ENCODE measurements at regions not wholly inside any gene's neighbourhood (a gene's known extent, or its start where the extent isn't known, plus 50 kb on each side); places are given as distances from the start of the nearest gene placed in this dataset.

DNA sequence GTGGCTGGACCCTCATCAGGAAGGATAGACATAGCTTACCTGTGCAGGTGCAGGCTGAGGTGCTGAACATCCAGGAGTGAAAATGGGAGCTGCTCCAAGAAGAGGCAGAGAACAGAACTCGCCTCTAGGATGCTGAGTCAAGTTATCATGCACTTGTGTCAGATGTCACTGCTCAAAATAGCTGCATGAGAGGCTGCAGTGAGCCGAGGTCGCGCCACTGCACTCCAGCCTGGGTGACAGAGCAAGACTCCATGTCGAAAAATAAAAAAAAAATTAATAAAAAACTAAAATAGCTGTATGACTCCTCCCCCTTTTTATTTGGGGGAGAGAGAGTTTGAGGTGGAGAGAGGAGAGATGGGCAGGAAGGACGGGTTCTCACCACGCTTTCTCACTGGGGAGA lies 148.8 kb downstream of the FOXL1 start:
- Histone ChIP-seq H3K27ac (ENCODE audit: low read length, poor library complexity, severe bottlenecking) (no peak overlapping the region), H3K4me1 (ENCODE audit: control insufficient read depth, insufficient read depth, low read depth, low read length) (no peaks in the 10 kb centered on the region), H2BK120ac (ENCODE audit: low read depth, low read length) (no peak overlapping the region), H3K9ac (ENCODE audit: low read length) (no peak overlapping the region), H3K4ac (ENCODE audit: low read depth in 1 of 2, low read length in 2 of 2) (no peak overlapping the region), H2AFZ (ENCODE audit: low read depth, low read length) (no peak overlapping the region), H3K36me3 (ENCODE audit: control insufficient read depth in 1 of 2, insufficient read depth in 2 of 2, low read depth in 1 of 2, low read length in 2 of 2) (no peaks in the 10 kb centered on the region), H2BK5ac (ENCODE audit: low read depth, low read length, poor library complexity, severe bottlenecking) (no peak overlapping the region), H3K18ac (ENCODE audit: low read depth in 1 of 2, low read length in 2 of 2) (no peak overlapping the region), H2BK15ac (ENCODE audit: low read depth, poor library complexity, severe bottlenecking) (no peak overlapping the region), H3K23ac (ENCODE audit: low read length in 2 of 2) (no peak overlapping the region), H4K8ac (ENCODE audit: low read length) (no peak overlapping the region), H2BK12ac (ENCODE audit: low read length in 2 of 2) (no peak overlapping the region), H3K4me2 (ENCODE audit: low read length, poor library complexity, severe bottlenecking) (no peak overlapping the region), H3K14ac (ENCODE audit: low read length in 2 of 2) (no peak overlapping the region), H3K27me3 (ENCODE audit: control insufficient read depth in 1 of 2, insufficient read depth in 1 of 2, low read length in 2 of 2) (peaks cover 3 to 75% of the 10 kb centered on the region in 2 experiments), H3K79me1 (replicated peaks; ENCODE audit: low read length, poor library complexity, severe bottlenecking) (no peaks in the 10 kb centered on the region), H3K4me3 (ENCODE audit: insufficient read depth in 1 of 2, low read depth in 1 of 2, low read length in 2 of 2) (no peak overlapping the region), H2AK5ac (ENCODE audit: low read length, severe bottlenecking) (no peak overlapping the region), H4K91ac (ENCODE audit: low read length) (no peak overlapping the region), H3K9me3 (ENCODE audit: control insufficient read depth, low read length) (peaks cover 6% of the 10 kb centered on the region)
- no peak for DNase-seq
- WGBS, result 90% methylated on average over 6 of the region's 7 CpGs

GRCh38 chr16:86727632-86728031 lies 149.3 kb downstream of the FOXL1 start:
- Histone ChIP-seq H3K9me3 (ENCODE audit: control insufficient read depth, low read length) (peaks cover 6% of the 10 kb centered on the region), H3K14ac (ENCODE audit: low read length in 2 of 2) (no peak overlapping the region), H4K8ac (ENCODE audit: low read length) (no peak overlapping the region), H2BK5ac (ENCODE audit: low read depth, low read length, poor library complexity, severe bottlenecking) (peak overlapping the region; percentile 22), H2AK5ac (ENCODE audit: low read length, severe bottlenecking) (no peak overlapping the region), H3K4me1 (ENCODE audit: control insufficient read depth, insufficient read depth, low read depth, low read length) (peaks cover 1% of the 10 kb centered on the region), H3K27ac (ENCODE audit: low read length, poor library complexity, severe bottlenecking) (no peak overlapping the region), H4K91ac (ENCODE audit: low read length) (no peak overlapping the region), H3K4me3 (ENCODE audit: insufficient read depth in 1 of 2, low read depth in 1 of 2, low read length in 2 of 2) (no peak overlapping the region), H2BK12ac (ENCODE audit: low read length in 2 of 2) (no peak overlapping the region), H3K9ac (ENCODE audit: low read length) (no peak overlapping the region), H3K4ac (ENCODE audit: low read depth in 1 of 2, low read length in 2 of 2) (no peak overlapping the region), H3K36me3 (ENCODE audit: control insufficient read depth in 1 of 2, insufficient read depth in 2 of 2, low read depth in 1 of 2, low read length in 2 of 2) (no peaks in the 10 kb centered on the region), H3K27me3 (ENCODE audit: control insufficient read depth in 1 of 2, insufficient read depth in 1 of 2, low read length in 2 of 2) (peaks cover 3 to 80% of the 10 kb centered on the region in 2 experiments), H2BK120ac (ENCODE audit: low read depth, low read length) (no peak overlapping the region), H3K23ac (ENCODE audit: low read length in 2 of 2) (no peak overlapping the region), H3K79me1 (replicated peaks; ENCODE audit: low read length, poor library complexity, severe bottlenecking) (no peaks in the 10 kb centered on the region), H2AFZ (ENCODE audit: low read depth, low read length) (no peak overlapping the region), H2BK15ac (ENCODE audit: low read depth, poor library complexity, severe bottlenecking) (no peak overlapping the region), H3K18ac (ENCODE audit: low read depth in 1 of 2, low read length in 2 of 2) (no peak overlapping the region), H3K4me2 (ENCODE audit: low read length, poor library complexity, severe bottlenecking) (no peak overlapping the region)
- no peak for DNase-seq
- 88% methylated on average over 4 of the region's 4 CpGs for WGBS

- Histone ChIP-seq H3K4me1 (ENCODE audit: control insufficient read depth, insufficient read depth, low read depth, low read length) (peaks cover 15% of the 10 kb centered on the region), H3K9me3 (ENCODE audit: control insufficient read depth, low read length) (peaks cover 6% of the 10 kb centered on the region), H3K79me1 (replicated peaks; ENCODE audit: low read length, poor library complexity, severe bottlenecking) (no peaks in the 10 kb centered on the region), H2BK5ac (ENCODE audit: low read depth, low read length, poor library complexity, severe bottlenecking) (no peak overlapping the region), H4K8ac (ENCODE audit: low read length) (no peak overlapping the region), H3K18ac (ENCODE audit: low read depth in 1 of 2, low read length in 2 of 2) (no peak overlapping the region), H3K4ac (ENCODE audit: low read depth in 1 of 2, low read length in 2 of 2) (no peak overlapping the region), H3K4me2 (ENCODE audit: low read length, poor library complexity, severe bottlenecking) (no peak overlapping the region), H3K36me3 (ENCODE audit: control insufficient read depth in 1 of 2, insufficient read depth in 2 of 2, low read depth in 1 of 2, low read length in 2 of 2) (no peaks in the 10 kb centered on the region), H3K27me3 (ENCODE audit: control insufficient read depth in 1 of 2, insufficient read depth in 1 of 2, low read length in 2 of 2) (peaks cover 3 to 95% of the 10 kb centered on the region in 2 experiments), H3K23ac (ENCODE audit: low read length in 2 of 2) (no peak overlapping the region), H3K14ac (ENCODE audit: low read length in 2 of 2) (no peak overlapping the region), H3K4me3 (ENCODE audit: insufficient read depth in 1 of 2, low read depth in 1 of 2, low read length in 2 of 2) (no peak overlapping the region), H4K91ac (ENCODE audit: low read length) (no peak overlapping the region), H2AK5ac (ENCODE audit: low read length, severe bottlenecking) (no peak overlapping the region), H3K27ac (ENCODE audit: low read length, poor library complexity, severe bottlenecking) (no peak overlapping the region), H2AFZ (ENCODE audit: low read depth, low read length) (no peak overlapping the region), H3K9ac (ENCODE audit: low read length) (no peak overlapping the region), H2BK15ac (ENCODE audit: low read depth, poor library complexity, severe bottlenecking) (no peak overlapping the region), H2BK120ac (ENCODE audit: low read depth, low read length) (no peak overlapping the region), H2BK12ac (ENCODE audit: low read length in 2 of 2) (no peak overlapping the region)
- WGBS, result 84% methylated on average over 8 of the region's 8 CpGs
- DNase-seq, result no peak
These were observed 151.3 kb downstream of the FOXL1 start for GRCh38 chr16:86729686-86730085.

DNA sequence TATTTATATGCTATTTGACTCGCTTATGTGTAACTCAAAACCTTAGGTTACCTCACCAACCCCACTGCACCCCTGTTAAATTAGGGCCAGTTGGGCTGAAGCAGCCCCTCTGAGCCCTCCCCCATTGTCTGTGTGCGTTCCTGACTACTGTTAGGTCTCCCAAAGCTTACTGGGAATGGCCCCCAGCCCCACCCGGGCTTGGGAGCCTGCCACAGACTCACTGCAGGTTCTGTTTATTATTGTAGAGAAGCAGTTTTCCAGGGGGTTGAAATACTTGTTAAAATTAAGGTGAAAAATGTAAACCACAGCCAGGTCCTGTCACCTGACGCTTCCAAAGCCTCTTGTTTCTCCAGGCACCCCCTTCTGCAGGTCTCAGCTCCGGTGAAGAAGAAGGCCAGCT lies 151.7 kb downstream of the FOXL1 start:
- H4K91ac ChIP-seq (ENCODE audit: low read length), result no peak overlapping the region
- no peak overlapping the region for H3K23ac ChIP-seq (ENCODE audit: low read length in 2 of 2)
- no peak overlapping the region for H2BK15ac ChIP-seq (ENCODE audit: low read depth, poor library complexity, severe bottlenecking)

More for the DNA sequence above, 151.7 kb downstream of the FOXL1 start:
- DNase-seq, result no peak
- Histone ChIP-seq H3K18ac (ENCODE audit: low read depth in 1 of 2, low read length in 2 of 2) (no peak overlapping the region), H3K4me1 (ENCODE audit: control insufficient read depth, insufficient read depth, low read depth, low read length) (peaks cover 19% of the 10 kb centered on the region), H2AFZ (ENCODE audit: low read depth, low read length) (no peak overlapping the region), H3K4me2 (ENCODE audit: low read length, poor library complexity, severe bottlenecking) (no peak overlapping the region), H2BK5ac (ENCODE audit: low read depth, low read length, poor library complexity, severe bottlenecking) (no peak overlapping the region), H2AK5ac (ENCODE audit: low read length, severe bottlenecking) (no peak overlapping the region), H3K79me1 (replicated peaks; ENCODE audit: low read length, poor library complexity, severe bottlenecking) (no peaks in the 10 kb centered on the region), H3K9ac (ENCODE audit: low read length) (no peak overlapping the region), H3K27ac (ENCODE audit: low read length, poor library complexity, severe bottlenecking) (no peak overlapping the region), H2BK120ac (ENCODE audit: low read depth, low read length) (no peak overlapping the region), H3K4me3 (ENCODE audit: insufficient read depth in 1 of 2, low read depth in 1 of 2, low read length in 2 of 2) (no peak overlapping the region), H3K14ac (ENCODE audit: low read length in 2 of 2) (no peak overlapping the region), H3K36me3 (ENCODE audit: control insufficient read depth in 1 of 2, insufficient read depth in 2 of 2, low read depth in 1 of 2, low read length in 2 of 2) (no peaks in the 10 kb centered on the region), H3K4ac (ENCODE audit: low read depth in 1 of 2, low read length in 2 of 2) (no peak overlapping the region), H3K27me3 (ENCODE audit: control insufficient read depth in 1 of 2, insufficient read depth in 1 of 2, low read length in 2 of 2) (peaks cover 3 to 95% of the 10 kb centered on the region in 2 experiments), H4K8ac (ENCODE audit: low read length) (no peak overlapping the region), H3K9me3 (ENCODE audit: control insufficient read depth, low read length) (peaks cover 6% of the 10 kb centered on the region), H2BK12ac (ENCODE audit: low read length in 2 of 2) (no peak overlapping the region)
- WGBS, result 88% methylated on average over 5 of the region's 5 CpGs

Measured in mesenchymal stem cell (in vitro differentiated cells and primary cell).